Femur (tissue), 1 donor: ENCODE measurements at regions not wholly inside any gene's neighbourhood (a gene's known extent, or its start where the extent isn't known, plus 50 kb on each side); places are given as distances from the start of the nearest gene placed in this dataset.

Source experiments
- DNase-seq: peaks from one replicate; pipeline ENCODE4 v3.0.0-alpha.2; 2017

DNA sequence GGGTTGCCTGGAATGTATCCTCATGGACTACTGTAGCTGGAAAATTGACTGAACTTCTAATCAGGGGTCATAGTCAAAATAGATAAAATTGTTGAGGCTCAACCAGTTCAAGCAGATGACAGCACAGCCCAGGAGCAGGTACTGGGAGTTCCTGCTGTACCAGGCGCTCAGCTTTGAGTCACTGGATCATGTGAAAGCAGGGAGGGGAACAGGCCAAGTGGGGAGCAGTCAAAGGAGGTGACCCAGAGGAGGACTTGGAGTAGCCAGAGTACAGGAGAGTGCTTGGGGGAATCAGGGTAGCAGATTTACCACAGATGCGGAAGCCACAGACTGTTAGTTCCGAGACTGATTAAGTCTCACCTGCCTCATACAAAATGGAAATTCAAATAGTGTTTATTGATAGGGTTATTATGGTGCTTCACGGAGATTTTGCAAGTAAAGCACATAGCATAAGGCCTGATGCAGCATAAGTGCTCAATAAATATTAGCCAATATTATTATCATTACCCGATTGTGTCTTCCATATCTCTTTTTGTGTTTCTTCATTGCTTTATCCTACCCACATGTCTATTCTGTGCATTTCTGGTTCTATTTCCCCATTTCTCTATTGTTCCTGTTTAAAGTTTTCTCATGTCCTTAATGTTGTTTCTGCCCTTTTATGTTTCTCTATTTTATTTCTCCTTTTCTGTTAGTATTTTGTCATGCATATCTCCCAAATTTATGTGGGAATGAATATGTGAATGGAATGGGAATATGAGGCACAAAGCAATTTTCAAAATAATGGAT is 369.2 kb upstream of the MCTP2 start:
- no peak for DNase-seq

DNA sequence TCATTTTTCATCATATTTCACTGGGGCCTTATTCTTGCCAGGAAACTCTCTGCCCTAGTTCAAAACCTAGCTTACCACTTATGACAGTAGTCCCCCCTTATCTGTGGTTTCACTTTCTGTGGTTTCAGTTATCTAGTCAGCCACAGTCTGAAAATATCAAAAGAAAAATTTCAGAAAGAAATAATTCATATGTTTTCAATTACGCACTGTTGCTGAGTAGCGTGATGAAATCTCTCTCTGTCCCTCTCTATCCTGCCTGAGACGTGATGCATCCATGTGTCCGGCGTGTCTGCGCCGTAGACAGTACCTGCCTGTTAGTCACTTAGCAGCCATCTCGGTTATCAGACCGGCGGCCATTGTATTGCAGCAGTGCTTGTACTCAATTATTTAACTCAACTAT is 369.9 kb upstream of the MCTP2 start:
- DNase-seq: no peak

DNA sequence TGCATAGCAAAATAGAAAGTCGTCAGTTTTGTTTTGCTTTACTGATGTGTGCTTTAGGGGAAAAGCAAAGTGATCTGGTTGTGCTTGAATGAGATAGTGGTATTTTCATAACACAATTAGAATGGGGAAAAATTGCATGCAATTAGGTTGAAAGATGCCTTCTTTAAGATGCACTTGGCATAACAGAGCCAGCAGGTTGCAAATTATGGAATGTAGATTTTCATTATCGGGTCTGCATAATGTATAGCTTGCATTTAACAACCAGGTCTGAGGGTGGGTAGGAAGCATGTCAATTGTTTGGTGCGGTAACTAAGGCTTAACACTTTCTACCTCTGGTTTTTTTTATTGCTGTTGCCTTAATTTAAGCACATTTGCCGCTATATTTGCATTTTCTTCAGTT is 370.7 kb upstream of the MCTP2 start:
- no peak for DNase-seq

- DNase-seq: no peak
Observed at GRCh38 chr15:93859176-93859575, 372.2 kb upstream of the MCTP2 start.

DNA sequence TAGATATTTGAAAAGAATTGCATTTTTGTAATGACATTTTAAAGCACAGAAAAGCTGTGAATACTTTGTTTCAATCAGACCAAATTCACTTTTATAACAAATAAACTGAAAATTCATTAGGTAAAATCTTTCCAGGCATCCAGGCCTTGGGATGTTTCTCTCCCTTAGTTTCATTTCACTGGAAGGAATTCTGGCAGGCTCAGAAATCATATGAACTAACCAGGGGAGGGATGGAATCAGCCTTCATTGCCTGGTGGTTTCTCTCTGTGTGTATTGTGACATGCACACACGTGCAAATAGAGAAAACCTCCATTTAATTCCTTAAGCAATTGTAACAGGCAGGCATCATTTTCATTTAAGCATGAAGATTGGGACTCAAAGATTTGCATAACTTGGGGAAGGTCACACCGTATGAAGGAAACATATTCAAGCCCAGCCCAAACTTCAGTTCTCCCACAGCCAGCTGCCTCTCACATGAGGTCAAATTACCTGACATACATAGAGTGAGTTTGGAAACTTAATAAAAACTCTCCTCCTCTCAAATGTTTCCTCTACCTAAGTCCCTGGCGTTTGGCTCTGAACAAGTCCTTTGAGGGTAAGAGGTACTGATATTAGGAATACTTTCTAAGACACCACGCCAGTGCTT is 376.1 kb upstream of the MCTP2 start:
- DNase-seq: no peak

- no peak for DNase-seq
Observed at GRCh38 chr15:93854088-93854487, 377.3 kb upstream of the MCTP2 start.

GRCh38 chr15:93852761-93853160 is 378.6 kb upstream of the MCTP2 start:
- no peak for DNase-seq

- DNase-seq: no peak
Observed at GRCh38 chr15:93848490-93848889, 382.9 kb upstream of the MCTP2 start.

DNA sequence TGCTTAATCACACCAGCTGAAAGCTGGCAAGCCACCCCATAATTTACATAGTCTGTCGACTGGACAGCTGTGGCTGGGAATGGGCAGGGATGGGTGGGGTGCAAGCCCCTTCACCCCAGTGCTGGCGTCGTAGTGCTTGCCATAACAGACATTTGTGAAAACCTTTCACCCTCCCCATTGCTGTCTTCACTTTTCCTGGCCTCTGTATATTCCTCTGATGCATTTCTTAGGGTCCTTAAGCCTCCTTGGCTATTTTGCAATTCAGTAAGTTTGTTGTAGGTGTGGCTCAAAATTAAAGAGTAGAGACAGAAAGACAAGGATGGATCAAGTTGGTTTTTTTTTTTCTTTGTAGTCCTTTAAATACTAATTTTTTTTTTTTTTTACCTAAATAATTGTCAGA is 383.3 kb upstream of the MCTP2 start:
- DNase-seq: no peak

DNA sequence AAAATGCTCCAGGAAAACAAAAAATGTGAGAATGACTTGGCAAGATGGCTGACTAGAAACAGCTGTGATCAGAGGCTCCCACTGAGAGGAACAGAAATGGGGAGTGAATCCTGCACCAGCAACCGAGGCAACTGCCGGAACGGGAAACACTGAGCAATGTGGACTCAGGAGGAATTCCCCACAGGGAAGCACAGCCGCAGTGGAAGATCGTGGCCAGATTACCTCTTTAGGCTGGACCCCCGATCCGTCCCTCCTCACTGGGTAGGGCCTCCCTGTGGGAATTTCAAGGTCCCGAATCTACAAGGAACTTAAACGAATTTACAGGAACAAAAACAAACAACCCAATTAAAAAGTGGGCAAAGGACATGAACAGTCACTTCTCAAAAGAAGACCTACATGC is 385.2 kb upstream of the MCTP2 start:
- no peak for DNase-seq

DNA sequence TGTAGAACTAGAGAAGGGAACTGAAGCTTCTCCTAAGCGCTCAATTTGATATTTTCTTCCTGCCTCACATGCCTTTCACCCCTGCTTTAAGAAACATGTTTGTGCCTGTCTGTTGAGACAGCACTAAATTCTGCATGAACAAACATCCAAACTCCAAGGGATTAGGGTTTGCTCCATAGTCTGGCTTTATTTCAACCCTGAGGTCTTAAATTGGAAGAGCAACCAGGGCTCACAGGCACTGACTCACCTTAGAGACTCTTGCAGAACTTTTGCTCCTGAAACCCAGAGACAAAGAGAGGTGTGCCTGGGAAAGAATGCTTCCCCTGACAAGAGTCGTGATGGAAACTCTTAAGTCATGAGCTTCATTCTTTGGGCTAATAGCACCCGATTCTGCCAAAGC is 393.9 kb upstream of the MCTP2 start:
- DNase-seq: no peak

DNA sequence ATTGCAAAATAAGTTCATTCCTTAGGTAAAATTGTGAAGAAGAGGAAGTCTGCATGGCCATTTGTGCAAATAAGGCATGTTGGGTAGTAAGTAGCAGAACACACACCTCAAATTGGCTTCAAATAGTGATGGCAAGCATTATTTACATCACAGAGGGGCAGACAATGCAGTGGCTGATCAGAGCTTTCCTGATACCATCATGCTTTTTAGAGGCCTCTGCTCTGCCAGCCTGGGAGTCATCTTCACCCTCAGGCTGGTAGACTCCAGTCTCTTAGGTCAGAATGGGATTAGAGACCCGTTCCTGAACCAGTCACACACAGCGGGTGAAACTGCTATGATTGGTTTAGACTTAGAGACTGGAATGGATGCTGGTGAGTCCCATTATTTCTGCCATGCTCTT is 396.0 kb upstream of the MCTP2 start:
- DNase-seq: no peak

- no peak for DNase-seq
Observed at GRCh38 chr15:93831641-93832040, 399.7 kb upstream of the MCTP2 start.

DNA sequence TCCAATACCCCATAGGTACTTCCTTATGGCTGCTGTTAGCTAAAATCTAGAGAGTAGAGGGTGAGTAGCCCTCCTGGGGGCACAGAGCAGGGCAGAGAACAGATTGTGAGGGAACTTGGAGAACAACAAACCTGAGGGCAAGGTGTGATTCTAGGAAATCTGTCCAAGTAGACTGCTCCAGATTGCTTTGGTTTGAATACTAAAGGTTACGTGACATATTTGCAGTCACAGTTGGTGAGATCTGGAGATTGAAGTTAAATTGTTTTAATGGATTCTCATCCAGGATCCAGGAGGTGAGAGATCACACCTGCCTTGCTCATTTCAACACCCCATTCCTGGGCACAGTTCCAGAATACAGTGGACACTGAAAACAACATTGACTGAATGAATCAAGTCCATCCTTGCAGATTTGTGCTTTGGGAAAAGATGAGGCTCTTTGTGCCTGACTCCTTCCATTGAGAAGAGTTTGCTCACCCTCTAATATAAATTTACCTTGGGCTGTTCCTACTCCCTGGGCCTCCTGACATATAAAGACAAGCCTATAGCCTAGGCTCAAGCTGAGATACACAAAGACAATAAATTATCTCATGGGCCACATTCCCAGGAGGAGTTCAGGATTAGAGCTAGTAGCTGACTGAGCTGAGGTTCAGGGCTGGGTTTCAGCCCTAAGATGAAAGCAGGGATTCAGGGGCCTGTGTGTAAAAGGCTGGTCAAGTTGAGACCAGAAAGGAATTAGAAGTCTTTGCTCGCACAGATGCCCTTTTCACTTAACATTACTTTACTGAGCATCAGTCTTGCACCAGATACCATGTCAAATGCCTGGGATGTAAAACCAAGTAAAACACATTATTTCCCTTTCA is 400.9 kb upstream of the MCTP2 start:
- no peak for DNase-seq

DNA sequence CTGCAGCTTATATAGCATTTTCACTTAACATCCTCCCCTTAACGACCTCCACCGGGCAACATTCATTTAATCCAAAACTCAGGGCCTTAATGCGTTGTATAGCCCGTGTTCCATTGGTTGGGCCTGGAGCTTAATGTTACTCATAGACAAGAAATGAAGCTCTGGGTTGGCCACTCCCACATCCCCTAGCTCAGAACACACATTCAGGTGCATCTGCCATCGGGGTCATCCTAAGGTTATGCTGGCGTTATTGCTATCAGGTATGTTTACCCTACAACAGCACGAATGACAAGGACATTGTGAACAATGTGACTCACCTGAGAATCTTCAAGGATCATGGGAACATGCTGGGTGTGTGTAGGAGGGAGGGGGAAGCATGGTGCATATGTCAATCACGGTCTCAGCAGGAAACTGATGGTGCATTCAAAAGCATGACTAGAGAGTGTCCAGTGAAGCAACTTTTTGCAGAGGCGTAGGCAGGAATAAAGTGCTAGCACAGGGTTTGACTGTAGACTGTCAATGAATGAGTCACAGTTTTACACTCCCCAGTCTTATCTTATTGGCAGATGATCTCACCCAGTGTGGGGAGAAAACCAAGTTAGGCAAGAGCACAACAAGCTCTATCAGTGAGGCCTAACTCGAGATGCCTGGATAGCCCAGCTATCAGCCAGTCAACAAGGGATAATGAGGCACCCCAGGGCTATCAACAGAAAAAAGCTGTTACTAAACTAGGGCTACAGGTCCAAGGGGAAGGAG is 402.1 kb upstream of the MCTP2 start:
- DNase-seq: no peak

DNA sequence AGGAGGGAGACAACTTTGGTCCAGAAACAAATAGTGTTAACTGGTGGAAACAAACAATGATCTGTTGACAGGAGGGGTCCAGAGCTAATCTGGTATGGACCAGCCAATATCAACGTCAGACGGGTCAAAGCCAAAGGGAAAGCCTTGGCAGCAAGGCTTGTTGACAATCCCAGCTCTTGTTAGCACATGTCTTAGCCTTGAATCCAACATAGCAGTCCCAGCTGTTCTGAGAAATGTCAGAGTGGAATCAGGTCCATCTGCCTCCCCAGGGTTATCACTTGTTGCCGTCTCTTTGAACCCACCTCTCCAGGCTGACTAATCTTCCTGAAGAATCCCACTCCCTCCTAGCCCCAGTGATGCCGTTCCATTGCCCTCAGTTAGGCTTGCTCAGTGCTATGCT is 404.6 kb upstream of the MCTP2 start:
- DNase-seq: peak; percentile 82

GRCh38 chr15:93826293-93826692 is 405.1 kb upstream of the MCTP2 start:
- no peak for DNase-seq

- no peak for DNase-seq
Observed at GRCh38 chr15:93825682-93826081, 405.7 kb upstream of the MCTP2 start.

DNA sequence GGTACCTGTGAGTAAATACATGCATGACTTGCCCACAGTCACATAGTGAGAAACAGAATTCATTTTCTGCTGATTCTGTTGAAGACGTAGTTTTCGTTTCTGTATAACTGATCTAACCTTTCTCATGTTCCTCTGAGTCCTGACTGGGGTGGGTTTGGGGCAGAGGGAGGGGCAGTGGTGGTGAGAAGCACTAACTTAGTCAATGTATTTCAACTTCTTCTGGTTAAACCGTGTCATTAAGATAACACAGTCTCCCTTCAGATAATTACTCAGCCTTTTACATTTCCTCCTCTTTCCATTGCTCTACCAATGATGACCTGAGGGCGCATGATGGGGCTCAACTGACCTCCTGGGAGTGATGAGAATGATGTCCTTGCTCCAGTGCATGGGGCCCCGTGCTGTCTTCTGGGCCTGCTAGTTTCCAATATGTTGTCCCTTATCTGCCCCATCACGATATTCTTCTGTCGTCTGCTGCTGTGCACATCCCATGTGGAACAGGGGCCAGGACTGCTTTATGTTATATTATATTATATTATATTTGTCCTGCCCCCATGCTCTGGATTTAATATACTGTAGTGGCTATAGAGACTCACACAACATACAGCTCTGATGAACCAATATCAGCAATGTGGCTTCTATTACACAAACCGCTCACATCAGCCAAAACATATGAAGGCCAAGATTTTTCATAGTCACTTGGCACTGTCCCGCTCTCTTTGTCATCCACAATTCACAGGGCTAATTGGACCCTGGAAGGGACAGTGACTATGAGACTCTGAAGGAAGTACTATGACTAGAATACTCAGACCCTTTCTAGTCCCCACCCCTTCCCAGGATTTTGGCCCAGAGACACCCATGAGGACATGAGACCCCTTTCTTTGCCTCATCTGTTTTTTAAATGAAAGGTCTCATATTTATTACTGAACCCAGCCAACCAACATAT is 407.1 kb upstream of the MCTP2 start:
- peak; percentile 59 for DNase-seq

- no peak for DNase-seq
Observed at GRCh38 chr15:93820566-93820965, 410.8 kb upstream of the MCTP2 start.

DNA sequence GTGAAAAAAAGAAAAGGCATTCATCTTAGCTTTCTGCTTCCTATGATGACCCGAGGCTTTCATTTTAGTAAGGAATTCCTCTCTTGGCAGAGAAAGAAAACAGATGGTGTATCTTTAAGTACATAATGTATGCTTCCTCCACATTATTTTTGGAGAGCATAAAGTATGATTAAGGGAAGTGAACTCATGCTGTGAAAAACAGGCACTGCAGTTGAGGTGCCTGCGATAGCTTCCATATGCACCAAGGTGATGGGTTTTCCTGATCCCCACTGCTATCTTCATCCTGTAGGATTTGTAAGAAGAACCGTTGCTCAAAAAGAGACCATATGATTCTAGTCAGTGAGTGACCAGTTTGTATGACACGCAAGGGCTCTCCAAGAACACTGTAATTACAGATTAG is 411.5 kb upstream of the MCTP2 start:
- no peak for DNase-seq

GRCh38 chr15:93816815-93817214 is 414.5 kb upstream of the MCTP2 start:
- DNase-seq: no peak
